Pancreas (tissue), 10 donors: ENCODE measurements at regions not wholly inside any gene's neighbourhood (a gene's known extent, or its start where the extent isn't known, plus 50 kb on each side); places are given as distances from the start of the nearest gene placed in this dataset.

Experiments used
- ATAC-seq, 4 donors: fragments of 200-7000 bp; cut with Tn5 transposase; one replicate each; pipeline versions ENCODE4 v1.8.0 to v1.9.1; 2020; ENCODE audit warnings: mild to moderate bottlenecking in 4 of 4, moderate library complexity in 4 of 4
- DNase-seq, 6 donors: peaks; one replicate each; pipeline ENCODE4 v3.0.0-alpha.2; 2020
- FAIRE-seq: peaks from 2 replicates; lab custom pipeline; 2012; peaks lifted over from hg19 to GRCh38; lab: Jason Lieb, UNC
- H3K27ac ChIP-seq, 4 donors: fragments of 200-600 bp; sonication (generic); 1 replicate in 3 of 4; 2 replicates in 1 of 4; pipeline versions ENCODE4 v1.5.0 to v1.8.0; 2020
- H3K27me3 ChIP-seq, 4 donors: fragments of 200-600 bp; one replicate each; pipeline ENCODE4 v1.8.0; 2021
- H3K36me3 ChIP-seq, 3 donors: fragments of 200-600 bp; sonication (generic) in 1 of 3; one replicate each; pipeline versions ENCODE4 v1.5.0 to v1.8.0; 2020 to 2021
- H3K4me1 ChIP-seq, 3 donors: fragments of 200-600 bp; one replicate each; pipeline ENCODE4 v1.8.0; 2021
- H3K4me3 ChIP-seq, 4 donors: fragments of 200-600 bp; sonication (generic) in 2 of 4; one replicate each; pipeline versions ENCODE4 v1.5.0 to v1.8.0; 2020 to 2021
- H3K9me3 ChIP-seq, 4 donors: fragments of 200-600 bp; one replicate each; pipeline ENCODE4 v1.8.0; 2021
- CTCF ChIP-seq, 4 donors: fragments of 200-600 bp; sonication (generic) in 3 of 4; IDR thresholded peaks; one replicate each; pipeline versions ENCODE4 v1.5.0 to v1.8.0; 2021; ENCODE audit warnings: antibody characterized with exemption in 4 of 4
- WGBS, 2 donors: extraction: QIAGEN DNeasy Blood & Tissue Kit; methylation state at CpG; one replicate each; pipeline ENCODE4 v1.1.7; 2013; 5-methylcytosine and 5-hydroxymethylcytosine counted together
- intact Hi-C, 3 donors: fragments of 100-400 bp; cut with DNase I; formaldehyde crosslinking; loops; one replicate each; pipeline versions ENCODE4 v1.11.1 to v1.14.2; 2022
- donor health status: healthy with polysubstance abuse.
- donor health status: DM: no; HTN: no; CAD: no; lungs with moderate emphysema.
- donor health status: DM: no; HTN: no; CAD: no.
- donor health status: control.
- donor health status: control.
- donor health status: Bipolar disorder and iron deficiency.
- donor health status: DM: yes; HTN: yes; CAD: no.
- donor health status: DM: no; HTN: no; CAD: no.
- donor health status: DM: no; HTN: no; CAD: no.
- donor health status: DM: yes; HTN: yes; CAD: no.

- Histone ChIP-seq H3K4me1 (no peaks in the 10 kb centered on the region), H3K27ac (no peak overlapping the region), H3K27me3 (no peaks in the 10 kb centered on the region), H3K9me3 (no peaks in the 10 kb centered on the region), H3K4me3 (no peak overlapping the region), H3K36me3 (no peaks in the 10 kb centered on the region)
- no peak for ATAC-seq
- no peak for DNase-seq
- FAIRE-seq = no peak
- TF ChIP-seq CTCF (IDR thresholded peaks at IDR 0.05) = no peak
- WGBS, 2 donors = 82 to 84% methylated on average over 6 of the region's 6 CpGs
- intact Hi-C loops = no loop called here
Observed at GRCh38 chr1:55559842-55560241, 344.7 kb upstream of the USP24 start.

- 80 to 90% methylated on average over 6 of the region's 6 CpGs for whole genome bisulfite sequencing, 2 donors
- H3K27me3 ChIP-seq = no peaks in the 10 kb centered on the region
- TF ChIP-seq CTCF (IDR thresholded peaks at IDR 0.05) = no peak
- FAIRE-seq (no peak), ATAC-seq (no peak), DNase-seq (no peak)
- intact Hi-C loops = no loop called here
- no peak overlapping the region for H3K4me3 ChIP-seq
- no peak overlapping the region for H3K27ac ChIP-seq
- H3K4me1 ChIP-seq = no peaks in the 10 kb centered on the region
- H3K9me3 ChIP-seq = no peaks in the 10 kb centered on the region
- no peaks in the 10 kb centered on the region for H3K36me3 ChIP-seq
Observed at GRCh38 chr1:55559161-55559611, 344.0 kb upstream of the USP24 start.

GRCh38 chr1:55558515-55558914 lies 343.4 kb upstream of the USP24 start:
- H3K4me1 ChIP-seq = no peaks in the 10 kb centered on the region
- no peaks in the 10 kb centered on the region for H3K9me3 ChIP-seq
- H3K4me3 ChIP-seq = no peak overlapping the region
- no peak for ATAC-seq
- H3K27me3 ChIP-seq = no peaks in the 10 kb centered on the region
- intact Hi-C loops = no loop called here
- TF ChIP-seq CTCF (IDR thresholded peaks at IDR 0.05) = no peak
- FAIRE-seq = no peak
- no peak overlapping the region for H3K27ac ChIP-seq
- WGBS, 2 donors = 94 to 95% methylated on average over 3 of the region's 3 CpGs
- H3K36me3 ChIP-seq = no peaks in the 10 kb centered on the region
- no peak for DNase-seq

GRCh38 chr1:55555956-55556725 lies 341.0 kb upstream of the USP24 start:
- no peaks in the 10 kb centered on the region for H3K36me3 ChIP-seq
- no peak for DNase-seq
- no peak for FAIRE-seq
- H3K4me3 ChIP-seq = no peak overlapping the region
- no peaks in the 10 kb centered on the region for H3K4me1 ChIP-seq
- 76 to 79% methylated on average over 10 of the region's 10 CpGs for WGBS, 2 donors
- no peaks in the 10 kb centered on the region for H3K27me3 ChIP-seq
- ATAC-seq = no peak
- intact Hi-C loops = no loop called here
- H3K9me3 ChIP-seq = no peaks in the 10 kb centered on the region
- TF ChIP-seq CTCF (IDR thresholded peaks at IDR 0.05) = no peak
- H3K27ac ChIP-seq = no peak overlapping the region

- 77 to 82% methylated on average over 3 of the region's 3 CpGs for WGBS, 2 donors
- no peak for TF ChIP-seq CTCF (IDR thresholded peaks at IDR 0.05)
- H3K4me3 ChIP-seq = no peak overlapping the region
- no peak overlapping the region for H3K27ac ChIP-seq
- DNase-seq (no peak), ATAC-seq (no peak), FAIRE-seq (no peak)
- intact Hi-C loops = no loop called here
- H3K4me1 ChIP-seq = no peaks in the 10 kb centered on the region
- H3K9me3 ChIP-seq = no peaks in the 10 kb centered on the region
- H3K27me3 ChIP-seq = no peaks in the 10 kb centered on the region
- H3K36me3 ChIP-seq = no peaks in the 10 kb centered on the region
Observed at GRCh38 chr1:55554611-55555010, 339.4 kb upstream of the USP24 start.
